Trophoblast cell (in vitro differentiated cells and primary cell): ENCODE measurements at regions not wholly inside any gene's neighbourhood (a gene's known extent, or its start where the extent isn't known, plus 50 kb on each side); places are given as distances from the start of the nearest gene placed in this dataset.

Experiments
- DNase-seq, 2 donors: peaks; one replicate each; pipeline ENCODE4 v3.0.0-alpha.2; 2016
- H2AFZ ChIP-seq: 2 replicates; pipeline ENCODE4 v1.6.1; 2013; ENCODE audit warnings: low read length, moderate library complexity, mild to moderate bottlenecking; ENCODE audit not compliant: insufficient read depth, poor library complexity
- H2AK5ac ChIP-seq: 2 replicates; pipeline ENCODE4 v1.6.1; 2013; ENCODE audit warnings: mild to moderate bottlenecking, low read length
- H2BK120ac ChIP-seq: 2 replicates; pipeline ENCODE4 v1.6.1; 2013; ENCODE audit warnings: low read length, mild to moderate bottlenecking, moderate library complexity; ENCODE audit not compliant: insufficient read depth, poor library complexity
- H2BK12ac ChIP-seq: 2 replicates; pipeline ENCODE4 v1.6.1; 2013; ENCODE audit warnings: mild to moderate bottlenecking, low read length, moderate library complexity
- H2BK5ac ChIP-seq: 2 replicates; pipeline ENCODE4 v1.6.1; 2013; ENCODE audit warnings: low read length, low read depth, moderate library complexity, mild to moderate bottlenecking; ENCODE audit not compliant: poor library complexity
- H3K14ac ChIP-seq: 2 replicates; pipeline ENCODE4 v1.6.1; 2013; ENCODE audit warnings: mild to moderate bottlenecking, low read length
- H3K18ac ChIP-seq: 2 replicates; pipeline ENCODE4 v1.6.1; 2013; ENCODE audit warnings: mild to moderate bottlenecking, low read length
- H3K23ac ChIP-seq: 2 replicates; pipeline ENCODE4 v1.6.1; 2013; ENCODE audit warnings: low read length
- H3K27ac ChIP-seq: 2 replicates; pipeline ENCODE4 v1.5.1; 2013; ENCODE audit warnings: low read depth, mild to moderate bottlenecking, inconsistent platforms, low read length, moderate library complexity
- H3K27me3 ChIP-seq: 2 replicates; pipeline ENCODE4 v1.6.1; 2013; ENCODE audit warnings: inconsistent platforms, mild to moderate bottlenecking, low read length, moderate library complexity; ENCODE audit not compliant: insufficient read depth
- H3K36me3 ChIP-seq, 2 experiments: 1 replicate in 1 of 2; 2 replicates in 1 of 2; pipeline ENCODE4 v1.6.1; 2013; ENCODE audit warnings: low read length in 2 of 2, mild to moderate bottlenecking in 2 of 2, moderate library complexity in 1 of 2; ENCODE audit not compliant: insufficient read depth in 2 of 2, control insufficient read depth in 1 of 2
- H3K4ac ChIP-seq: 2 replicates; pipeline ENCODE4 v1.6.1; 2013; ENCODE audit warnings: low read depth, mild to moderate bottlenecking, low read length, moderate library complexity
- H3K4me1 ChIP-seq, 2 experiments: 1 replicate in 1 of 2; 2 replicates in 1 of 2; pipeline ENCODE4 v1.6.1; 2013; ENCODE audit warnings: low read length in 2 of 2, mild to moderate bottlenecking in 2 of 2, moderate library complexity in 1 of 2; ENCODE audit not compliant: insufficient read depth in 2 of 2, control insufficient read depth in 1 of 2
- H3K4me2 ChIP-seq: 2 replicates; pipeline ENCODE4 v1.6.1; 2013; ENCODE audit warnings: inconsistent platforms, mild to moderate bottlenecking, low read length, moderate library complexity
- H3K4me3 ChIP-seq: 2 replicates; pipeline ENCODE4 v1.5.1; 2013; ENCODE audit warnings: mild to moderate bottlenecking, low read depth, low read length, inconsistent platforms
- H3K79me1 ChIP-seq: one replicate; pipeline ENCODE4 v1.6.1; 2013; ENCODE audit warnings: low read length
- H3K79me2 ChIP-seq: 2 replicates; pipeline ENCODE4 v1.6.1; 2013; ENCODE audit warnings: low read length, mild to moderate bottlenecking; ENCODE audit not compliant: control insufficient read depth, insufficient read depth, poor library complexity
- H3K9ac ChIP-seq: 2 replicates; pipeline ENCODE4 v1.6.1; 2013; ENCODE audit warnings: mild to moderate bottlenecking, low read length
- H3K9me3 ChIP-seq: 2 replicates; pipeline ENCODE4 v1.6.1; 2013; ENCODE audit warnings: low read depth, mild to moderate bottlenecking, control low read depth, inconsistent platforms, low read length; ENCODE audit not compliant: insufficient read depth
- H4K12ac ChIP-seq: 2 replicates; pipeline ENCODE4 v1.6.1; 2013; ENCODE audit warnings: low read depth, mild to moderate bottlenecking, low read length, moderate library complexity
- H4K8ac ChIP-seq: 2 replicates; pipeline ENCODE4 v1.6.1; 2013; ENCODE audit warnings: low read depth, mild to moderate bottlenecking, low read length, moderate library complexity
- H4K91ac ChIP-seq: one replicate; pipeline ENCODE4 v1.6.1; 2013; ENCODE audit warnings: low read depth, mild to moderate bottlenecking, low read length, moderate library complexity
- WGBS: extraction: QIAGEN DNeasy Blood & Tissue Kit; methylation state at CpG from one replicate; pipeline ENCODE4 v1.1.7; 2013; ENCODE audit warnings: missing lambda C conversion rate; ENCODE audit not compliant: insufficient read length, insufficient coverage; ENCODE audit errors: extremely low coverage; 5-methylcytosine and 5-hydroxymethylcytosine counted together

GRCh38 chr5:8350644-8351339 lies 481.8 kb downstream of the MTRR start:
- Histone ChIP-seq H4K12ac (no peak overlapping the region), H2BK12ac (no peak overlapping the region), H3K27me3 (no peaks in the 10 kb centered on the region), H3K4ac (no peak overlapping the region), H2BK5ac (no peak overlapping the region), H3K36me3 (no peaks in the 10 kb centered on the region), H3K9ac (no peak overlapping the region), H2AK5ac (no peak overlapping the region), H3K79me2 (no peaks in the 10 kb centered on the region), H3K79me1 (no peaks in the 10 kb centered on the region), H4K8ac (no peak overlapping the region), H3K4me3 (no peak overlapping the region), H3K4me1 (no peaks in the 10 kb centered on the region), H3K23ac (no peak overlapping the region), H3K27ac (no peak overlapping the region), H4K91ac (no peak overlapping the region), H3K14ac (no peak overlapping the region), H3K9me3 (no peaks in the 10 kb centered on the region), H2BK120ac (no peak overlapping the region), H3K4me2 (no peak overlapping the region), H2AFZ (no peak overlapping the region), H3K18ac (no peak overlapping the region)
- WGBS = no CpG with 5 or more reads among the region's 6 CpGs
- DNase-seq = no peak

GRCh38 chr5:8355981-8356380 lies 487.0 kb downstream of the MTRR start:
- WGBS = no CpG with 5 or more reads among the region's 1 CpG
- Histone ChIP-seq H3K79me2 (no peaks in the 10 kb centered on the region), H3K4me2 (no peak overlapping the region), H2BK12ac (no peak overlapping the region), H4K8ac (no peak overlapping the region), H3K23ac (no peak overlapping the region), H4K91ac (no peak overlapping the region), H3K4me3 (no peak overlapping the region), H3K36me3 (no peaks in the 10 kb centered on the region), H3K27ac (no peak overlapping the region), H3K9me3 (no peaks in the 10 kb centered on the region), H3K4ac (no peak overlapping the region), H3K27me3 (peaks cover 3% of the 10 kb centered on the region), H2BK120ac (no peak overlapping the region), H4K12ac (no peak overlapping the region), H2BK5ac (no peak overlapping the region), H3K79me1 (no peaks in the 10 kb centered on the region), H3K14ac (no peak overlapping the region), H3K9ac (no peak overlapping the region), H3K18ac (no peak overlapping the region), H2AFZ (no peak overlapping the region), H2AK5ac (no peak overlapping the region), H3K4me1 (no peaks in the 10 kb centered on the region)
- DNase-seq = no peak

- Histone ChIP-seq H3K79me2 (no peaks in the 10 kb centered on the region), H4K12ac (no peak overlapping the region), H4K91ac (no peak overlapping the region), H2AFZ (no peak overlapping the region), H3K9ac (no peak overlapping the region), H2BK5ac (no peak overlapping the region), H3K4me3 (no peak overlapping the region), H3K18ac (no peak overlapping the region), H3K4me2 (no peak overlapping the region), H3K14ac (no peak overlapping the region), H3K4ac (no peak overlapping the region), H3K27ac (no peak overlapping the region), H3K4me1 (no peaks in the 10 kb centered on the region), H3K79me1 (no peaks in the 10 kb centered on the region), H2AK5ac (no peak overlapping the region), H4K8ac (no peak overlapping the region), H3K9me3 (no peaks in the 10 kb centered on the region), H3K23ac (no peak overlapping the region), H3K27me3 (peaks cover 3% of the 10 kb centered on the region), H2BK120ac (no peak overlapping the region), H2BK12ac (no peak overlapping the region), H3K36me3 (no peaks in the 10 kb centered on the region)
- no CpG with 5 or more reads among the region's 2 CpGs for WGBS
- DNase-seq = no peak
Observed at GRCh38 chr5:8360012-8360411, 491.1 kb downstream of the MTRR start.

GRCh38 chr5:8362495-8362894 lies 493.5 kb downstream of the MTRR start:
- H3K79me1 ChIP-seq = no peaks in the 10 kb centered on the region
- no peak overlapping the region for H3K18ac ChIP-seq
- H3K36me3 ChIP-seq = no peaks in the 10 kb centered on the region
- no peak overlapping the region for H3K9ac ChIP-seq
- no peak overlapping the region for H3K4me3 ChIP-seq
- no peaks in the 10 kb centered on the region for H3K27me3 ChIP-seq
- no CpG with 5 or more reads among the region's 1 CpG for WGBS
- H3K23ac ChIP-seq = no peak overlapping the region
- no peak overlapping the region for H3K14ac ChIP-seq
- H2BK12ac ChIP-seq = no peak overlapping the region
- H3K4me1 ChIP-seq = no peaks in the 10 kb centered on the region
- H2AFZ ChIP-seq = no peak overlapping the region
- H2BK120ac ChIP-seq = no peak overlapping the region
- no peak overlapping the region for H4K8ac ChIP-seq
- no peak overlapping the region for H2BK5ac ChIP-seq
- no peak overlapping the region for H3K4ac ChIP-seq
- H3K79me2 ChIP-seq = no peaks in the 10 kb centered on the region
- H4K12ac ChIP-seq = no peak overlapping the region
- peak in 1 of 2 donors; percentile 29 for DNase-seq
- H3K9me3 ChIP-seq = no peaks in the 10 kb centered on the region
- H3K4me2 ChIP-seq = no peak overlapping the region
- no peak overlapping the region for H3K27ac ChIP-seq
- H2AK5ac ChIP-seq = no peak overlapping the region
- no peak overlapping the region for H4K91ac ChIP-seq
